GM12878 (cell line): ENCODE measurements at regions not wholly inside any gene's neighbourhood (a gene's known extent, or its start where the extent isn't known, plus 50 kb on each side); places are given as distances from the start of the nearest gene placed in this dataset.

Source experiments
- ATF7 ChIP-seq: fragments of 450-650 bp; IDR thresholded peaks from 2 replicates; pipeline ENCODE4 v1.6.1; 2016; ENCODE audit warnings: low read depth, mild to moderate bottlenecking
- PML ChIP-seq: IDR thresholded peaks from 2 replicates; pipeline ENCODE4 v1.6.1; 2012; ENCODE audit warnings: low read length, inconsistent platforms
- SUPT20H ChIP-seq: IDR thresholded peaks from 2 replicates; pipeline ENCODE4 v1.6.1; 2011; ENCODE audit warnings: low read depth, mild to moderate bottlenecking, low read length, moderate library complexity, borderline replicate concordance; ENCODE audit not compliant: control insufficient read depth
- TF ChIP-seq, protein P1 (sequence below): fragments of 450-650 bp; IDR thresholded peaks from 2 replicates; pipeline ENCODE4 v1.6.1; 2018; ENCODE audit warnings: mild to moderate bottlenecking, low read depth, moderate library complexity; ENCODE audit not compliant: partially characterized antibody
- TF ChIP-seq, protein P2 (sequence below): IDR thresholded peaks from 2 replicates; pipeline ENCODE4 v1.6.1; 2012; ENCODE audit warnings: low read length, inconsistent platforms
- TF ChIP-seq, protein P3 (sequence below): IDR thresholded peaks from 2 replicates; pipeline ENCODE4 v1.6.1; 2012; ENCODE audit warnings: mild to moderate bottlenecking, low read depth, low read length

DNA sequence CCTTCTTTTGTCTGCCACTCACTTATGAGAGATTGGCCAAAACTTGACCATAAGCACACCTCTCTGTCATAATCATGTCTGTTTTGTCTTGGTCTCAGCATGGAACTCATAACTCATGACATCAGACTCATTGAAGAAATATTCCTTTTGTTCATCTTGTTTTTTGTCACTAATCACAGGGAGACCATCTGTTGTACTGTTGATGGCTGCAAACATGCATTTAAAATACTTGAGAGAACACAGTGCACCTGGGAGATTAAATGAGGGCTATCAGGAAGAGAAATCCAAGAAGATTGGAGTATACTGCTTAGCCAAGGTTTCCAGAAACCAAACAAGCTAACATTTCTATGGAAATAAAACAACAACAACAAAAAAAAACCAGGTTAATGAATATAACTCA lies 689.7 kb downstream of the EPM2A start (continued):
- TF ChIP-seq, protein P1, sequence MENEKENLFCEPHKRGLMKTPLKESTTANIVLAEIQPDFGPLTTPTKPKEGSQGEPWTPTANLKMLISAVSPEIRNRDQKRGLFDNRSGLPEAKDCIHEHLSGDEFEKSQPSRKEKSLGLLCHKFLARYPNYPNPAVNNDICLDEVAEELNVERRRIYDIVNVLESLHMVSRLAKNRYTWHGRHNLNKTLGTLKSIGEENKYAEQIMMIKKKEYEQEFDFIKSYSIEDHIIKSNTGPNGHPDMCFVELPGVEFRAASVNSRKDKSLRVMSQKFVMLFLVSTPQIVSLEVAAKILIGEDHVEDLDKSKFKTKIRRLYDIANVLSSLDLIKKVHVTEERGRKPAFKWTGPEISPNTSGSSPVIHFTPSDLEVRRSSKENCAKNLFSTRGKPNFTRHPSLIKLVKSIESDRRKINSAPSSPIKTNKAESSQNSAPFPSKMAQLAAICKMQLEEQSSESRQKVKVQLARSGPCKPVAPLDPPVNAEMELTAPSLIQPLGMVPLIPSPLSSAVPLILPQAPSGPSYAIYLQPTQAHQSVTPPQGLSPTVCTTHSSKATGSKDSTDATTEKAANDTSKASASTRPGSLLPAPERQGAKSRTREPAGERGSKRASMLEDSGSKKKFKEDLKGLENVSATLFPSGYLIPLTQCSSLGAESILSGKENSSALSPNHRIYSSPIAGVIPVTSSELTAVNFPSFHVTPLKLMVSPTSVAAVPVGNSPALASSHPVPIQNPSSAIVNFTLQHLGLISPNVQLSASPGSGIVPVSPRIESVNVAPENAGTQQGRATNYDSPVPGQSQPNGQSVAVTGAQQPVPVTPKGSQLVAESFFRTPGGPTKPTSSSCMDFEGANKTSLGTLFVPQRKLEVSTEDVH, result no peak
- TF ChIP-seq SUPT20H (no peak), PML (no peak), ATF7 (no peak)
- TF ChIP-seq, protein P2, sequence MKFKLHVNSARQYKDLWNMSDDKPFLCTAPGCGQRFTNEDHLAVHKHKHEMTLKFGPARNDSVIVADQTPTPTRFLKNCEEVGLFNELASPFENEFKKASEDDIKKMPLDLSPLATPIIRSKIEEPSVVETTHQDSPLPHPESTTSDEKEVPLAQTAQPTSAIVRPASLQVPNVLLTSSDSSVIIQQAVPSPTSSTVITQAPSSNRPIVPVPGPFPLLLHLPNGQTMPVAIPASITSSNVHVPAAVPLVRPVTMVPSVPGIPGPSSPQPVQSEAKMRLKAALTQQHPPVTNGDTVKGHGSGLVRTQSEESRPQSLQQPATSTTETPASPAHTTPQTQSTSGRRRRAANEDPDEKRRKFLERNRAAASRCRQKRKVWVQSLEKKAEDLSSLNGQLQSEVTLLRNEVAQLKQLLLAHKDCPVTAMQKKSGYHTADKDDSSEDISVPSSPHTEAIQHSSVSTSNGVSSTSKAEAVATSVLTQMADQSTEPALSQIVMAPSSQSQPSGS, result no peak
- TF ChIP-seq, protein P3, sequence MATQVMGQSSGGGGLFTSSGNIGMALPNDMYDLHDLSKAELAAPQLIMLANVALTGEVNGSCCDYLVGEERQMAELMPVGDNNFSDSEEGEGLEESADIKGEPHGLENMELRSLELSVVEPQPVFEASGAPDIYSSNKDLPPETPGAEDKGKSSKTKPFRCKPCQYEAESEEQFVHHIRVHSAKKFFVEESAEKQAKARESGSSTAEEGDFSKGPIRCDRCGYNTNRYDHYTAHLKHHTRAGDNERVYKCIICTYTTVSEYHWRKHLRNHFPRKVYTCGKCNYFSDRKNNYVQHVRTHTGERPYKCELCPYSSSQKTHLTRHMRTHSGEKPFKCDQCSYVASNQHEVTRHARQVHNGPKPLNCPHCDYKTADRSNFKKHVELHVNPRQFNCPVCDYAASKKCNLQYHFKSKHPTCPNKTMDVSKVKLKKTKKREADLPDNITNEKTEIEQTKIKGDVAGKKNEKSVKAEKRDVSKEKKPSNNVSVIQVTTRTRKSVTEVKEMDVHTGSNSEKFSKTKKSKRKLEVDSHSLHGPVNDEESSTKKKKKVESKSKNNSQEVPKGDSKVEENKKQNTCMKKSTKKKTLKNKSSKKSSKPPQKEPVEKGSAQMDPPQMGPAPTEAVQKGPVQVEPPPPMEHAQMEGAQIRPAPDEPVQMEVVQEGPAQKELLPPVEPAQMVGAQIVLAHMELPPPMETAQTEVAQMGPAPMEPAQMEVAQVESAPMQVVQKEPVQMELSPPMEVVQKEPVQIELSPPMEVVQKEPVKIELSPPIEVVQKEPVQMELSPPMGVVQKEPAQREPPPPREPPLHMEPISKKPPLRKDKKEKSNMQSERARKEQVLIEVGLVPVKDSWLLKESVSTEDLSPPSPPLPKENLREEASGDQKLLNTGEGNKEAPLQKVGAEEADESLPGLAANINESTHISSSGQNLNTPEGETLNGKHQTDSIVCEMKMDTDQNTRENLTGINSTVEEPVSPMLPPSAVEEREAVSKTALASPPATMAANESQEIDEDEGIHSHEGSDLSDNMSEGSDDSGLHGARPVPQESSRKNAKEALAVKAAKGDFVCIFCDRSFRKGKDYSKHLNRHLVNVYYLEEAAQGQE, result no peak
